ENCODE measurements at regions not wholly inside any gene's neighbourhood (a gene's known extent, or its start where the extent isn't known, plus 50 kb on each side); places are given as distances from the start of the nearest gene placed in this dataset.

- no peak overlapping the region for H3K4me2 ChIP-seq (ENCODE audit: insufficient read depth, low read length)
- H3K4me3 ChIP-seq (ENCODE audit: insufficient read depth, low read length), result no peak overlapping the region
- H4K20me1 ChIP-seq (ENCODE audit: insufficient read depth, low read length), result no peaks in the 10 kb centered on the region
- H3K36me3 ChIP-seq (ENCODE audit: insufficient read depth, low read length), result no peaks in the 10 kb centered on the region
- H3K9me3 ChIP-seq (ENCODE audit: low read depth, low read length), result no peaks in the 10 kb centered on the region
- H3K4me1 ChIP-seq (ENCODE audit: insufficient read depth, low read length), result peaks cover 22% of the 10 kb centered on the region
- H3K27ac ChIP-seq (ENCODE audit: low read depth, low read length), result peak overlapping the region; percentile 31
- TF ChIP-seq CTCF (IDR thresholded peaks at IDR 0.05; ENCODE audit: extremely low read depth, low read depth, low read length), result no peak
- no peaks in the 10 kb centered on the region for H3K79me2 ChIP-seq (ENCODE audit: insufficient read depth, low read length)
- no peak for DNase-seq (ENCODE audit: insufficient read length, low spot score, missing footprints)
- no peaks in the 10 kb centered on the region for H3K27me3 ChIP-seq (ENCODE audit: insufficient read depth, low read length)
- H2AFZ ChIP-seq (ENCODE audit: low read length), result peak overlapping the region; percentile 67
Measured at GRCh38 chr4:177123811-177124210, 185.9 kb upstream of the NEIL3 start.

GRCh38 chr4:177124349-177125064 lies 185.2 kb upstream of the NEIL3 start:
- Histone ChIP-seq H4K20me1 (ENCODE audit: insufficient read depth, low read length) (no peaks in the 10 kb centered on the region), H3K36me3 (ENCODE audit: insufficient read depth, low read length) (no peaks in the 10 kb centered on the region), H3K27ac (ENCODE audit: low read depth, low read length) (peak overlapping the region; percentile 31), H3K4me2 (ENCODE audit: insufficient read depth, low read length) (no peak overlapping the region), H3K9me3 (ENCODE audit: low read depth, low read length) (peaks cover under 1% of the 10 kb centered on the region), H2AFZ (ENCODE audit: low read length) (peak overlapping the region; percentile 67), H3K4me3 (ENCODE audit: insufficient read depth, low read length) (no peak overlapping the region), H3K27me3 (ENCODE audit: insufficient read depth, low read length) (no peaks in the 10 kb centered on the region), H3K79me2 (ENCODE audit: insufficient read depth, low read length) (no peaks in the 10 kb centered on the region), H3K4me1 (ENCODE audit: insufficient read depth, low read length) (peaks cover 18% of the 10 kb centered on the region)
- DNase-seq (ENCODE audit: insufficient read length, low spot score, missing footprints), result no peak
- no peak for TF ChIP-seq CTCF (IDR thresholded peaks at IDR 0.05; ENCODE audit: extremely low read depth, low read depth, low read length)

- no peak overlapping the region for H3K4me2 ChIP-seq (ENCODE audit: insufficient read depth, low read length)
- H3K4me1 ChIP-seq (ENCODE audit: insufficient read depth, low read length), result peaks cover 7% of the 10 kb centered on the region
- H3K9me3 ChIP-seq (ENCODE audit: low read depth, low read length), result peaks cover 8% of the 10 kb centered on the region
- H3K27ac ChIP-seq (ENCODE audit: low read depth, low read length), result no peak overlapping the region
- no peak for TF ChIP-seq CTCF (IDR thresholded peaks at IDR 0.05; ENCODE audit: extremely low read depth, low read depth, low read length)
- H3K4me3 ChIP-seq (ENCODE audit: insufficient read depth, low read length), result no peak overlapping the region
- H4K20me1 ChIP-seq (ENCODE audit: insufficient read depth, low read length), result no peaks in the 10 kb centered on the region
- H3K79me2 ChIP-seq (ENCODE audit: insufficient read depth, low read length), result no peaks in the 10 kb centered on the region
- H3K27me3 ChIP-seq (ENCODE audit: insufficient read depth, low read length), result no peaks in the 10 kb centered on the region
- DNase-seq (ENCODE audit: insufficient read length, low spot score, missing footprints), result no peak
- no peak overlapping the region for H2AFZ ChIP-seq (ENCODE audit: low read length)
- H3K36me3 ChIP-seq (ENCODE audit: insufficient read depth, low read length), result no peaks in the 10 kb centered on the region
Measured at GRCh38 chr4:177125656-177126055, 184.0 kb upstream of the NEIL3 start.

GRCh38 chr4:177127658-177128057 lies 182.0 kb upstream of the NEIL3 start:
- Histone ChIP-seq H3K27ac (ENCODE audit: low read depth, low read length) (peak overlapping the region; percentile 65), H3K4me3 (ENCODE audit: insufficient read depth, low read length) (no peak overlapping the region)
- no peak for DNase-seq (ENCODE audit: insufficient read length, low spot score, missing footprints)

More at GRCh38 chr4:177127658-177128057, 182.0 kb upstream of the NEIL3 start:
- Histone ChIP-seq H3K79me2 (ENCODE audit: insufficient read depth, low read length) (no peaks in the 10 kb centered on the region), H2AFZ (ENCODE audit: low read length) (no peak overlapping the region), H3K4me2 (ENCODE audit: insufficient read depth, low read length) (no peak overlapping the region), H3K4me1 (ENCODE audit: insufficient read depth, low read length) (peaks cover 10% of the 10 kb centered on the region), H3K27me3 (ENCODE audit: insufficient read depth, low read length) (no peaks in the 10 kb centered on the region), H3K9me3 (ENCODE audit: low read depth, low read length) (peaks cover 8% of the 10 kb centered on the region), H4K20me1 (ENCODE audit: insufficient read depth, low read length) (no peaks in the 10 kb centered on the region), H3K36me3 (ENCODE audit: insufficient read depth, low read length) (no peaks in the 10 kb centered on the region)
- TF ChIP-seq CTCF (IDR thresholded peaks at IDR 0.05; ENCODE audit: extremely low read depth, low read depth, low read length), result no peak
